ENCODE measurements at regions not wholly inside any gene's neighbourhood (a gene's known extent, or its start where the extent isn't known, plus 50 kb on each side); places are given as distances from the start of the nearest gene placed in this dataset.

- TF ChIP-seq, protein P1, sequence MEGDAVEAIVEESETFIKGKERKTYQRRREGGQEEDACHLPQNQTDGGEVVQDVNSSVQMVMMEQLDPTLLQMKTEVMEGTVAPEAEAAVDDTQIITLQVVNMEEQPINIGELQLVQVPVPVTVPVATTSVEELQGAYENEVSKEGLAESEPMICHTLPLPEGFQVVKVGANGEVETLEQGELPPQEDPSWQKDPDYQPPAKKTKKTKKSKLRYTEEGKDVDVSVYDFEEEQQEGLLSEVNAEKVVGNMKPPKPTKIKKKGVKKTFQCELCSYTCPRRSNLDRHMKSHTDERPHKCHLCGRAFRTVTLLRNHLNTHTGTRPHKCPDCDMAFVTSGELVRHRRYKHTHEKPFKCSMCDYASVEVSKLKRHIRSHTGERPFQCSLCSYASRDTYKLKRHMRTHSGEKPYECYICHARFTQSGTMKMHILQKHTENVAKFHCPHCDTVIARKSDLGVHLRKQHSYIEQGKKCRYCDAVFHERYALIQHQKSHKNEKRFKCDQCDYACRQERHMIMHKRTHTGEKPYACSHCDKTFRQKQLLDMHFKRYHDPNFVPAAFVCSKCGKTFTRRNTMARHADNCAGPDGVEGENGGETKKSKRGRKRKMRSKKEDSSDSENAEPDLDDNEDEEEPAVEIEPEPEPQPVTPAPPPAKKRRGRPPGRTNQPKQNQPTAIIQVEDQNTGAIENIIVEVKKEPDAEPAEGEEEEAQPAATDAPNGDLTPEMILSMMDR (IDR thresholded peaks at IDR 0.05): no peak
- no peak for TF ChIP-seq POLR2AphosphoS5 (IDR thresholded peaks at IDR 0.05)
Measured at GRCh38 chr5:20618340-20618739, 630.3 kb upstream of the CDH18 start.

Measured in transverse colon (tissue), 4 donors.